HG02642 (cell line): ENCODE measurements at regions not wholly inside any gene's neighbourhood (a gene's known extent, or its start where the extent isn't known, plus 50 kb on each side); places are given as distances from the start of the nearest gene placed in this dataset.
"Not testable (repeated sequence)": the region's sequence is repeated elsewhere in the genome, so short reads cannot be mapped to it uniquely, and the experiment has no call there.

ENCODE experiments used
- ATAC-seq: cut with Tn5 transposase; IDR thresholded peaks from one replicate; pipeline ENCODE4 v1.9.1; 2021; ENCODE audit warnings: mild to moderate bottlenecking; ENCODE audit not compliant: unreplicated experiment, poor library complexity

DNA sequence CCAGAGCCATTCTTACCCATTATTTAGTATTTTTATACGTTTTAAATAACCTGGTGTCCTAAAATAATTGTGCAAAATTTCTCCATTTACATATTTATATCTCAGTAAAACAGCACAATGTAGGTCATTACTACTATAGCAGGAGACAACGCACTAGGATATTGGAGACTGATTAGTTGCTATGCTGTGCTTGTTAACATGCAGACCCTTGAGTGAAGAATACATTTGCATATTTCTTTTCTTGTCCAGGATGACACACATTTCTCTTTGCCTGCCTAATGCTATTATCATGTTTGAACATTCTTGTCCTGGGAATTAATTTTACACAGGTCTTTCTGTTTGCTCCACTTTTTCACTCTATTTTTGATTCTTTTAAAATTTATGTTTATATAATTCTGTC, 823.8 kb upstream of the ATXN8OS start:
- ATAC-seq = no peak

GRCh38 chr13:69283301-69283700, 824.3 kb upstream of the ATXN8OS start:
- no peak for ATAC-seq

DNA sequence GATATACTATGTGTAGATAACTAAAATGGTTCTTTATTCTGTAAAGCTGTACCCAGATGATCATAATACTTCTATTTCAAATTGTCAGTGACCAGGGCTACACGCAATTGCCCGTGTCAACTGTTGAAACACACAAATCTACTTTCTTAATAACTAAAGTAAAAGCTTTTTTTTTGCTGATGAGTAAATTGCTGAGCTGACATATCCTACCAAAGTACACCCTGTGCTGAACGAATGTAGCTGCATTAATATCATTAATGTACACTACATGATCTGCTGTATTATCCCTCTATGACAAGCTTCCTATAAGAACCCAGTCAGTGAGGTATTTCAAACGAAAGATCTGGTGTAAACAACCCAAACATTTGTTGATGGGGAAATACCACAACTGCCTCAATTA, 827.2 kb upstream of the ATXN8OS start:
- ATAC-seq = no peak

- no peak for ATAC-seq
These were observed 828.4 kb upstream of the ATXN8OS start for GRCh38 chr13:69279213-69279612.

DNA sequence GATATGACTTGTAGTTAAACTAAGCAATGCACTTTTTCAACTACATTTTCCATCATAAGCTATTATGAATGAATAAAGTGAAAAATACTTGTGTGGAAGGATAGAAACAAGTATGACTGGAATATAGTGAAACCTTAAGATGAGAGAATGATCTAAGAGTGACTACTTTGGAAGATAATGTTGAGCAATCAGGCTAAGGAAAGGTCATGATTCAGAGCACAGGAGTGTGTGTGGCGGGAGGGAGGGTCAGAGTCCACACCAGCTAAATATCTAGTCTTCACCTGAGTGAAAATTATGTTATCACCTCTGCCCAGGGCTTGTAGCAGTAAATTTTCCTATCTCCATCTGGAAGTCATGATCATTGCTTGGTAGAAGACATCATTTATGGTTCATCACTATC, 833.4 kb upstream of the ATXN8OS start:
- ATAC-seq = no peak

GRCh38 chr13:69264362-69265334, 843.0 kb upstream of the ATXN8OS start:
- no peak for ATAC-seq

GRCh38 chr13:69243366-69243765, 864.3 kb upstream of the ATXN8OS start:
- no peak for ATAC-seq

GRCh38 chr13:69234171-69234570, 873.5 kb upstream of the ATXN8OS start:
- no peak for ATAC-seq

GRCh38 chr13:69226427-69226826, 881.2 kb upstream of the ATXN8OS start:
- ATAC-seq = no peak

GRCh38 chr13:69221633-69222498, 885.8 kb upstream of the ATXN8OS start:
- ATAC-seq = not testable (repeated sequence)

DNA sequence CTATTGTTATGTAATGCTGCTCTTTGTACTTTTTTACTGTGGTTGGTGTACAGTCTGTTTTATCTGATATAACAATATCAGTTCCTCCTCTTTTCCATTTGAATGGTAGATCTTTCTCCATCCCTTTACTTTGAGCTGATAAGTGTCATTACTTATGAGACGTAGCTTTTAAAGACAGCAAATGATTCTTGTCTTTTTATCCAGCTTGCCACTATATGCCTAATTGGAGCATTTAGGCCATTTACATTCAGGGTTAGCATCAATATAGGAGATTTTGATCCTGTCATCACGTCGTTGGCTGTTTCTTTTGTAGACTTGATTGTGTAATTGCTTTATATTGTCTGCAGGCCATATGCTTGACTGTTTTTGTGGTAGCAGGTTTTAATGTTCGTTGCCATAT, 894.2 kb upstream of the ATXN8OS start:
- no peak for ATAC-seq

- ATAC-seq = no peak
These were observed 903.0 kb upstream of the ATXN8OS start for GRCh38 chr13:69204620-69205019.

- no peak for ATAC-seq
These were observed 904.6 kb upstream of the ATXN8OS start for GRCh38 chr13:69202996-69203395.

DNA sequence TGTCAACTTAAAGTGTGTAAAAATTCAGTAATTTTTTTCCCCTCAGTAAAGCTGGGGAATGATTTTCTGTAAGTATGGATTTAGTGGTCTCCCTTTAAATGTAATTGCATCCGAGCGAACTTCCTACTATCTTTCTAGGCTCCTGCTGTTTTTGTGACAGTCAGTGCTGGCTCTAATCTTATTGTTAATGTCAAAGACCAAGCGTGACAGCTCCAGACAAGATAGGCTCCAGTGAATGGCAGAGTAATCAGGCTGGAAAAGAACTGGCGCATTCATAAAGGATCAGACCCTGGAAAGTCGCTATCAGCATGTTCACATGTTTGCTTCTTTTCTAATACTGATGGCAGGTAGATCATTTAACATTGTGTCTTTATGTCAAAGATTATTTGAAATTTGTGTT, 908.0 kb upstream of the ATXN8OS start:
- ATAC-seq = no peak

DNA sequence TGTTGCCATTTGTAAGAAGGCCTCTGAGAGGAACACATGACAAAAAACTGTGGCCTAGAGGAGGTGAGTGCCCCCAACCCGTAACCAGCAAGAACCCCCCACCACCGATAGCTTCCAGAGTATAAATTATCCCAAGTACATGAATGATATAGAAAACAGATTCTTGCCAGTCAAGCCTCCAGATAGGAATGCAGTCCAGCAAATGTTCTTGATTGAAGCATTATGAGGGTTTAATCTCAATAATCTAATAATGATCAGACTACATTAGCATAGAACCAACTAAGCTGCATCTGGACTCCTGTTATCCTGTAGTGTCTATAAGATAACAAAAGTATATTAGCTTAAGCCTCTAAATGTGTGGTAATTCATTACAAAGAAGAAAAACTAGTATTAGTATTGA, 908.9 kb upstream of the ATXN8OS start:
- no peak for ATAC-seq

- no peak for ATAC-seq
These were observed 913.5 kb upstream of the ATXN8OS start for GRCh38 chr13:69194130-69194529.

GRCh38 chr13:69180034-69180433, 927.6 kb upstream of the ATXN8OS start:
- no peak for ATAC-seq

- ATAC-seq = no peak
These were observed 929.6 kb upstream of the ATXN8OS start for GRCh38 chr13:69178000-69178399.

- ATAC-seq = no peak
These were observed 939.2 kb upstream of the ATXN8OS start for GRCh38 chr13:69168436-69168835.

- no peak for ATAC-seq
These were observed 952.5 kb upstream of the ATXN8OS start for GRCh38 chr13:69155136-69155535.

GRCh38 chr13:69142101-69142500, 965.5 kb upstream of the ATXN8OS start:
- ATAC-seq = no peak
